GM12872 (cell line): ENCODE measurements at regions not wholly inside any gene's neighbourhood (a gene's known extent, or its start where the extent isn't known, plus 50 kb on each side); places are given as distances from the start of the nearest gene placed in this dataset.

Experiments used
- TF ChIP-seq, protein P1 (sequence below): IDR thresholded peaks from 3 replicates; pipeline ENCODE4 v1.5.1; 2011; ENCODE audit warnings: low read depth, mild to moderate bottlenecking, low read length, moderate library complexity; ENCODE audit not compliant: insufficient read depth

DNA sequence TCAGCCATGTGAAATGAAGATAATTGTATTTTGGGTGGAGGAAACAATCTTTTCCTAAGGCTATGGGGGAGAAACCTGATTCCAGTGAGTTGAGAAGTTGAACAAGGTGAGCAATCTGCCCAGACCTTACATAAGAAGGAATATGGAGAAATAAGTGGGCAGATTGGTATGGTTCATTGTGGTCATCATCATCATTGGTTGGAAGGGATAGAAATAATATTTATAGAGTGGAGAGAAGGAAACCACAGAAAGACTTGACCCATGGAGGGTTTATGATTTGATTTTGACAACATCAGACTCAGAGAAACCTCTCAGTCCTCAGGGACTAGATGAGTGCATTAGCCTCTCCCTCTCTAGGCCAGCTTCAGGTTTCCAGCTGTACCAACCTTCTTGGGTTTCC is 177.9 kb upstream of the NEIL3 start:
- TF ChIP-seq, protein P1, sequence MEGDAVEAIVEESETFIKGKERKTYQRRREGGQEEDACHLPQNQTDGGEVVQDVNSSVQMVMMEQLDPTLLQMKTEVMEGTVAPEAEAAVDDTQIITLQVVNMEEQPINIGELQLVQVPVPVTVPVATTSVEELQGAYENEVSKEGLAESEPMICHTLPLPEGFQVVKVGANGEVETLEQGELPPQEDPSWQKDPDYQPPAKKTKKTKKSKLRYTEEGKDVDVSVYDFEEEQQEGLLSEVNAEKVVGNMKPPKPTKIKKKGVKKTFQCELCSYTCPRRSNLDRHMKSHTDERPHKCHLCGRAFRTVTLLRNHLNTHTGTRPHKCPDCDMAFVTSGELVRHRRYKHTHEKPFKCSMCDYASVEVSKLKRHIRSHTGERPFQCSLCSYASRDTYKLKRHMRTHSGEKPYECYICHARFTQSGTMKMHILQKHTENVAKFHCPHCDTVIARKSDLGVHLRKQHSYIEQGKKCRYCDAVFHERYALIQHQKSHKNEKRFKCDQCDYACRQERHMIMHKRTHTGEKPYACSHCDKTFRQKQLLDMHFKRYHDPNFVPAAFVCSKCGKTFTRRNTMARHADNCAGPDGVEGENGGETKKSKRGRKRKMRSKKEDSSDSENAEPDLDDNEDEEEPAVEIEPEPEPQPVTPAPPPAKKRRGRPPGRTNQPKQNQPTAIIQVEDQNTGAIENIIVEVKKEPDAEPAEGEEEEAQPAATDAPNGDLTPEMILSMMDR, result no peak

DNA sequence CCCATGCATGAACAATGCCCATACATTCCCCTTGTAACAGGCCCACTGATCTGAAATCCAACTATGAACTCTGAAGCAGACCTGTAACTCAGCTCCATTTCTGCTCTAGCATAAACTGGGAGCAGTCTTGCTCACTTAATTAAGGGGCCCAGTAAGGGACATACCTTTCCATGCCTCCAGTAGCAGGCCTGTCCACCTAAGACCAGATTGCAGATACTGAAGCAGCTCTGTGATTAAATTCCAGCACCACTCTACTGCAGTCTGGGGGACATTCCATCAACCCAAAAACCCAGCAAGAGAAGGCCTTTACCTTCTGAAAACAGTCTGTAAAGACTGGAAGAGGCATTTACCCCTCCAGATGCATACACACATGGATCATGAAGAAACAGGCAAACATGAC is 162.0 kb upstream of the NEIL3 start:
- TF ChIP-seq, protein P1, result no peak

DNA sequence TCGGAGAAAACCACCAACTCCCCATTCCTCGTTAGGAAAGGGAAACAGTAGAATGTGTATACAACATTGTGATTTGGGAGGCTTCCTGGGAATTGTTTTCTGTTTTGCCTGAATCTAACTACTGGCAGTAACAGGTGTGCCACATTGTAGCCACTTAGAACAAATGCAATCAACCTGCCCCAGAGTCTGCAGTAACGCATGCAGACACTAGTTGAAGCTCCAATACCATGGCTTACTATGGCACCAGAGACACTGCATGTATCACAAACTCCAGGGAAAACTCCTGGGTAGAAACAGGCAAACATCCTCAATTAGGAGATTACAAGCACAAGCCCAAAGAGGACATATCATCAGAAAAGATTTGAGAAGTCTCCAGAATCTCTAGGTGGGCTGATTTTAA is 154.2 kb upstream of the NEIL3 start:
- TF ChIP-seq, protein P1, result no peak

DNA sequence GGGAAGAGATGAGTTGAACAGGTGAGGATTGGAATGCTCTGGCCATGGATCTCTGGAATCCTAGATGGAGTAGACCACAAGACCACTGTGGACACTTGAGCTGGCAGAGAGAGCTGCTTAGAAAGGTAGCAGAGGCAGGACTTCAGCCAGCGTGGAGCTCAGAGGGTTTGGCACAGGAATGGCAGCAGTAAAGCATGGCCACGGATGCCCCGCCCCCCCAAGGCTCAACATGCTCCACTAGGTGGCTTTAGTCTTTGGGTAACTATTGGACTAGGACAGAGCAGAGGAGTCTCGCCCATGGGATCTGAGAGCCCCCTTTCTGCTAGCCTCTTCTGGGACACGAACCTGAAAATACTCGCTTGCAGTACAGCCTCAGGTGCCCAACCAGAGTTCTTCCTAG is 150.1 kb upstream of the NEIL3 start:
- TF ChIP-seq, protein P1, result no peak

DNA sequence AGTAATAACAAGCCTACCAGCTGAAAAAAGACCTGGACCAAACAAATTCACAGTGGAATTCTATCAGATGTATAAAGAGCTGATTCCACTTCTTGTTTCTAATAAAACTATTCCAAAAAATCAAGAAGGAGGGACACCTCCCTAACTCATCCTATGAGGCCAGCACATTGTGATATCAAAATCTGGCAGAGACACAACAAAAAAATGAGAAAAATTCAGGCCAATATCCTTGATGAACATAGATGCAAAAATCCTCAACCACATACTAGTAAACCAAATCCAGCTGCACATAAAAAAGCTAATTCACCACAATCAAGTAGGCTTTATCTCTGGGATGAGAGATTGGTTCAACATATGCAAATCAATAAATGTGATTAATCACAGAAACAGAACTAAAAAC is 147.9 kb upstream of the NEIL3 start:
- TF ChIP-seq, protein P1, result no peak

DNA sequence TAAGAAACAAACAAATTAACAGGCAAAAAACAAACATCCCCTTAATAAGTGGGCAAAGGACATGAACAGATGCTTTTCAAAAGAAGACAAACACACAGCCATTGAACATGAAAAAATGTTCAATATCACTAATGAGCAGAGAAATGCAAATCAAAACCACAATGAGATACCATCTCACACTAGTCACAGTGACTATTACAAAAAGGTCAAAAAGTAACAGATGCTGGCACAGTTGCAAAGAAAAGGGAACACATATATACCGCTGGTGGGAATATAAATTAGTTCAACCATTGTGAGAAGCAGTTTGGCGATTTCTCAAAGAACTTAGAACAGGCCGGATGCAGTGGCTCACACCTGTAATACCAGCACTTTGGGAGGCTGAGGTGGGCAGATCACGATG is 146.1 kb upstream of the NEIL3 start:
- TF ChIP-seq, protein P1, result no peak

DNA sequence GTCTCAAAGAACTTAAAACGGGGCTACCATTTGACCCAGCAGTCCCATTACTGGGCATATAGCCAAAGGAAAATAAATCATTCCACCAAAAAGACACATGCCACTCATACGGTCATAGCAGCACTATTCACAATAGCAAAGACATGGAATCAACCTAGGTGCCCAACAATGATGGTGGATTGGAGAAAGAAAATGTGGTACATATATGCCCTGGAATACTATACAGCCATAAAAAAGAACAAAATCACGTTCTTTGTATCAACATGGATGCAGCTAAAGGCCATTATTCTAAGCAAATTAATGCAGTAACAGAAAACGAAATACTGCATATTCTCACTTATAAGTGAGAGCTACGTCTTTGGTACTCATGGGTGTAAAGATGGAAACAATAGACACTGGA is 138.1 kb upstream of the NEIL3 start:
- TF ChIP-seq, protein P1, result no peak

DNA sequence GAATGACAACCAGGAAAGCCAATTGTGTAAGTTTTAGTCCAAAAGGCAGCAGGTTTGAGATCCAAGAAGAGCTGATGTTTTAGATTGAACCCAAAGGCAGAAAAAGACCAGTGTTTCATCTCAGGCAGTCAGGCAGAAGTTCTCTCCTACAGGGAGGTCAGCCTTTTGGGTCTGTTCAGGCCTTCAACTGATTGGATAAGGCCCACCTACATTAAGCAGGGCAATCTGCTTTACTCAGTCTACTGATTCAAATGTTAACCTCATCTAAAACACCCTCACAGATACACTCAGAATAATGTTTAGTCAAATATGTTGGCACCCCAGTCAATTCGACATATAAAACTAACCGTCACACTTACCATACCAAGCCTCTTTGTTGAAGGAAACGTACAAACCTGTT is 134.2 kb upstream of the NEIL3 start:
- TF ChIP-seq, protein P1, result no peak
